ENCODE measurements at regions not wholly inside any gene's neighbourhood (a gene's known extent, or its start where the extent isn't known, plus 50 kb on each side); places are given as distances from the start of the nearest gene placed in this dataset.

DNA sequence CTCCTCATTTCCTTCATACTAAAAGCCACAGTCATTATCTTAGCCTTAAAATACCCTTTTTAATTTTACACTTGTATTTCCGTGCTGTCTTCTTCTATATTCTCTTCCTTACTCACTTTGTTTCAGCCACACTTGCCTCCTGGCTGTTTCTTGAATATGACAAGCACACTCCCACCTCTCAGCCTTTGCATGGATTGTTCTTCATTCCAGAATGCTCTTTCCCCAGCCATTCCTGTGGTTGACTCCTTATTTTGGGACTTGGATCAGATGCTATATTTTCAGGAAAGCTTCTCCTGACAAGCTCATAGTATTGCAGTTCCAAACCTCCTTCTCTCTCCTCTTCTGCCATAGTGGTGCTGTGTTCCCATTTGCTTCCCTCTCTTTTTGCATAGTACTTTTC, 291.3 kb downstream of the PDHA2 start:
- TF ChIP-seq POLR2AphosphoS5 (IDR thresholded peaks at IDR 0.05; ENCODE audit: low read depth, low read length), result no peak
- no peak for TF ChIP-seq POLR2A (IDR thresholded peaks at IDR 0.05; ENCODE audit: low read depth, low read length)
